ENCODE measurements at regions not wholly inside any gene's neighbourhood (a gene's known extent, or its start where the extent isn't known, plus 50 kb on each side); places are given as distances from the start of the nearest gene placed in this dataset.

DNA sequence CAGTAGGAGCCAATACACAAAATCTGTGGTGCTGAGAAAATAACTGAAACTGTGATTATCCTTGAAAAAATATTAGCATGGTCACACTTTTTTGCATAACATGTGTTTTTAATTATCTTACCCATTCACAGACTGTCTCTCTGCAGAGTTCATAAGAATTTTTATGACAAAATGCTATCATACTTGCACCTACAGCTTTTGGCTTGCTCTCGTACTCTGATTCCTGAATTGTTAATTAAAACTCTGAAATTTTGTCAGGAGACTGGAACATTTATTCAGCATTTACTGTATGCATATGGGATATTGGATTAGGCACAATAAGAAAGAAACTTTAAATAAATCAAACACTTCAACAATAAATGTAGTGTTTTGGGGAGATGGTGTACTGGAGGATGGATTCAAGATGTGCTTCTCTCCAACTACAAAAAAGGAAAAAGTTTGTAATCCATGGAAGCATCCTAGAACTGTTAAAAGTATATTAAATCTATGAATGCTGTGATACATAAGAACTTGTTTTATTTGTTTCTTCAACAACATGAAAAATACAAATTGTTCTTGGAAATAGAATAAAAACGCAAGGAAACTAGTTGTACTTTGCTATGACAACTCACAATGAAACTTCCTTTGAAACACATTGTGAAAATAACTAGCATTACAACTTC, 260.5 kb downstream of the SPATA18 start:
- H3K4ac ChIP-seq (replicated peaks; ENCODE audit: insufficient read length, low read depth, low read length): no peak overlapping the region
- H3K79me2 ChIP-seq (ENCODE audit: control insufficient read depth in 1 of 2, insufficient read depth in 2 of 2, low read length in 2 of 2): no peaks in the 10 kb centered on the region
- no peak overlapping the region for H2BK20ac ChIP-seq (ENCODE audit: low read length)
- H3K4me1 ChIP-seq (replicated peaks in 1 of 4; ENCODE audit: control insufficient read depth in 3 of 4, insufficient read depth in 4 of 4, low read length in 3 of 4): no peaks in the 10 kb centered on the region
- no peak for TF ChIP-seq RXRA (IDR thresholded peaks at IDR 0.05; ENCODE audit: insufficient read depth, low read depth, low read length)
- no peak for TF ChIP-seq CEBPB (IDR thresholded peaks at IDR 0.05; ENCODE audit: low read depth, low read length)
- TF ChIP-seq CHD1 (IDR thresholded peaks at IDR 0.05; ENCODE audit: low read depth, low read length): no peak
- TF ChIP-seq PHF8 (conservative IDR thresholded peaks at IDR 0.05; ENCODE audit: low read depth, low read length): no peak
- no peak for TF ChIP-seq SP4 (IDR thresholded peaks at IDR 0.05; ENCODE audit: low read length)
- no peak for TF ChIP-seq KDM5A (IDR thresholded peaks at IDR 0.05; ENCODE audit: low read length)
- H4K5ac ChIP-seq (ENCODE audit: insufficient read length, low read depth, low read length): no peak overlapping the region
- DNase-seq (ENCODE audit: low read depth in 1 of 2, low spot score in 2 of 2) (no peak), FAIRE-seq (no peak)
- no peaks in the 10 kb centered on the region for H3K9me3 ChIP-seq (ENCODE audit: insufficient read depth in 2 of 2, low read depth in 1 of 2, low read length in 1 of 2)
- H2BK120ac ChIP-seq (replicated peaks; ENCODE audit: low read depth, low read length): no peak overlapping the region
- no peaks in the 10 kb centered on the region for H3K23me2 ChIP-seq (ENCODE audit: low read depth, low read length)
- H2BK15ac ChIP-seq (ENCODE audit: low read length): no peak overlapping the region
- ChIA-PET POLR2A (ENCODE audit: partially characterized antibody) (no interaction called here), CTCF (ENCODE audit: partially characterized antibody) (no interaction called here)
- no peak overlapping the region for H4K8ac ChIP-seq (ENCODE audit: extremely low read depth, insufficient read depth, low read length)
- H3K27me3 ChIP-seq (replicated peaks in 1 of 4; ENCODE audit: control insufficient read depth in 3 of 4, extremely low read depth in 1 of 4, insufficient read depth in 3 of 4, low read length in 3 of 4): no peaks in the 10 kb centered on the region; a peak in 1 of 7 replicates
- H3K18ac ChIP-seq (ENCODE audit: extremely low read depth, low read length): no peak overlapping the region
- H2AFZ ChIP-seq (ENCODE audit: low read length): 0 out of 2 replicates have a peak overlapping the region, but pooled peaks have one; percentile 46
- WGBS, 2 experiments (ENCODE audit: extremely low coverage in 1 of 2, insufficient coverage in 1 of 2, insufficient read length in 1 of 2, insufficient replicate concordance in 2 of 2, low coverage in 1 of 2, low lambda C conversion rate in 2 of 2, missing lambda C conversion rate in 1 of 2): 87% methylated on average over 2 of the region's 2 CpGs; no CpG with 5 or more reads in 1 of the 2 experiments
- H2BK12ac ChIP-seq (ENCODE audit: low read depth, low read length): no peak overlapping the region
- H4K20me1 ChIP-seq (replicated peaks in 1 of 2; ENCODE audit: control insufficient read depth in 1 of 2, insufficient read depth in 2 of 2, low read length in 2 of 2): no peaks in the 10 kb centered on the region
- no peak overlapping the region for H3K27ac ChIP-seq (ENCODE audit: low read depth, low read length)
- no peaks in the 10 kb centered on the region for H3K36me3 ChIP-seq (ENCODE audit: control insufficient read depth in 2 of 4, insufficient read depth in 4 of 4, low read length in 3 of 4)
- H3K79me1 ChIP-seq (ENCODE audit: low read depth, low read length): no peaks in the 10 kb centered on the region
- no peak overlapping the region for H3K4me2 ChIP-seq (ENCODE audit: insufficient read depth in 1 of 2, low read depth in 2 of 2, low read length in 2 of 2)
- no peak overlapping the region for H3K14ac ChIP-seq (ENCODE audit: insufficient read length)
- H3K56ac ChIP-seq (replicated peaks; ENCODE audit: insufficient read length, low read depth, low read length): no peak overlapping the region
- H2BK5ac ChIP-seq (ENCODE audit: low read depth, low read length): no peak overlapping the region
- H3K23ac ChIP-seq (ENCODE audit: insufficient read length): no peak overlapping the region
- no peak overlapping the region for H2AK5ac ChIP-seq (ENCODE audit: low read depth, low read length)
- no peak overlapping the region for H3K9ac ChIP-seq (replicated peaks in 1 of 4; ENCODE audit: extremely low read depth in 1 of 4, low read depth in 3 of 4, low read length in 3 of 4)
- no peak overlapping the region for H4K91ac ChIP-seq (replicated peaks; ENCODE audit: insufficient read length, low read length)
- H3K4me3 ChIP-seq (ENCODE audit: extremely low read depth in 1 of 4, insufficient read depth in 2 of 4, low read depth in 3 of 4, low read length in 4 of 4): no peak overlapping the region

All from H1 (cell line).